ENCODE measurements at regions not wholly inside any gene's neighbourhood (a gene's known extent, or its start where the extent isn't known, plus 50 kb on each side); places are given as distances from the start of the nearest gene placed in this dataset.

DNA sequence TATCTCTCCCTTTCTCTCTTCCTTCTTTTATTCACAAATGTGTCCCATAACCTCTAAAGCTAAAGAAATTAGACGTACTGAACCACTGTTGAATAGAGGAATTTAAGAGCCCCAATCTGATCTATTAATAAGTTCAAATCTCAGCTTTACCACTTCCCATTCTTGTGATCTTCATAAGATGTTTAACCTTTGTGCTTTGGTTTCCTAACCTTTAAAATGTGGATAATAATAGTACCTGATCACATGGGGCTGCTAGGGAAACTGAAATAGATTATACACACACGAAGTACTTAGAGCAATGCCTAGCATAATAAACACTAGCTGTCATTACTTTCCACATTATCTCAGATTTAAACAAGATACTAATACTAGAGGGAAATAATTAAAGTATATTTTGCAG is 324.3 kb upstream of the SEMA6A start:
- TF ChIP-seq, protein P1, sequence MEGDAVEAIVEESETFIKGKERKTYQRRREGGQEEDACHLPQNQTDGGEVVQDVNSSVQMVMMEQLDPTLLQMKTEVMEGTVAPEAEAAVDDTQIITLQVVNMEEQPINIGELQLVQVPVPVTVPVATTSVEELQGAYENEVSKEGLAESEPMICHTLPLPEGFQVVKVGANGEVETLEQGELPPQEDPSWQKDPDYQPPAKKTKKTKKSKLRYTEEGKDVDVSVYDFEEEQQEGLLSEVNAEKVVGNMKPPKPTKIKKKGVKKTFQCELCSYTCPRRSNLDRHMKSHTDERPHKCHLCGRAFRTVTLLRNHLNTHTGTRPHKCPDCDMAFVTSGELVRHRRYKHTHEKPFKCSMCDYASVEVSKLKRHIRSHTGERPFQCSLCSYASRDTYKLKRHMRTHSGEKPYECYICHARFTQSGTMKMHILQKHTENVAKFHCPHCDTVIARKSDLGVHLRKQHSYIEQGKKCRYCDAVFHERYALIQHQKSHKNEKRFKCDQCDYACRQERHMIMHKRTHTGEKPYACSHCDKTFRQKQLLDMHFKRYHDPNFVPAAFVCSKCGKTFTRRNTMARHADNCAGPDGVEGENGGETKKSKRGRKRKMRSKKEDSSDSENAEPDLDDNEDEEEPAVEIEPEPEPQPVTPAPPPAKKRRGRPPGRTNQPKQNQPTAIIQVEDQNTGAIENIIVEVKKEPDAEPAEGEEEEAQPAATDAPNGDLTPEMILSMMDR (IDR thresholded peaks at IDR 0.05; ENCODE audit: low read depth, low read length): no peak
- no peak for TF ChIP-seq EZH2phosphoT487 (IDR thresholded peaks at IDR 0.05; ENCODE audit: low read depth)

All from OCI-LY3 (cell line).